Upper lobe of left lung (tissue), 4 donors: ENCODE measurements at regions not wholly inside any gene's neighbourhood (a gene's known extent, or its start where the extent isn't known, plus 50 kb on each side); places are given as distances from the start of the nearest gene placed in this dataset.

Source experiments
- POLR2A ChIP-seq, 4 donors: fragments of 450-650 bp; IDR thresholded peaks; one replicate each; pipeline ENCODE4 v1.5.1; 2016 to 2017; ENCODE audit warnings: antibody characterized with exemption in 4 of 4, mild to moderate bottlenecking in 2 of 4
- TF ChIP-seq, protein P1 (sequence below), 6 experiments: fragments of 450-650 bp in 4 of 6; fragments of 200-600 bp in 2 of 6; sonication (generic) in 2 of 6; IDR thresholded peaks; one replicate each; pipeline ENCODE4 v1.5.1; 2016 to 2019; ENCODE audit warnings: antibody characterized with exemption in 6 of 6

- TF ChIP-seq, protein P1, sequence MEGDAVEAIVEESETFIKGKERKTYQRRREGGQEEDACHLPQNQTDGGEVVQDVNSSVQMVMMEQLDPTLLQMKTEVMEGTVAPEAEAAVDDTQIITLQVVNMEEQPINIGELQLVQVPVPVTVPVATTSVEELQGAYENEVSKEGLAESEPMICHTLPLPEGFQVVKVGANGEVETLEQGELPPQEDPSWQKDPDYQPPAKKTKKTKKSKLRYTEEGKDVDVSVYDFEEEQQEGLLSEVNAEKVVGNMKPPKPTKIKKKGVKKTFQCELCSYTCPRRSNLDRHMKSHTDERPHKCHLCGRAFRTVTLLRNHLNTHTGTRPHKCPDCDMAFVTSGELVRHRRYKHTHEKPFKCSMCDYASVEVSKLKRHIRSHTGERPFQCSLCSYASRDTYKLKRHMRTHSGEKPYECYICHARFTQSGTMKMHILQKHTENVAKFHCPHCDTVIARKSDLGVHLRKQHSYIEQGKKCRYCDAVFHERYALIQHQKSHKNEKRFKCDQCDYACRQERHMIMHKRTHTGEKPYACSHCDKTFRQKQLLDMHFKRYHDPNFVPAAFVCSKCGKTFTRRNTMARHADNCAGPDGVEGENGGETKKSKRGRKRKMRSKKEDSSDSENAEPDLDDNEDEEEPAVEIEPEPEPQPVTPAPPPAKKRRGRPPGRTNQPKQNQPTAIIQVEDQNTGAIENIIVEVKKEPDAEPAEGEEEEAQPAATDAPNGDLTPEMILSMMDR (IDR thresholded peaks at IDR 0.05) = no peak
- TF ChIP-seq POLR2A (IDR thresholded peaks at IDR 0.05) = no peak
These were observed 62.5 kb upstream of the DNAH5 start for GRCh38 chr5:14006823-14007520.
